AG09309 (cell line): ENCODE measurements at regions not wholly inside any gene's neighbourhood (a gene's known extent, or its start where the extent isn't known, plus 50 kb on each side); places are given as distances from the start of the nearest gene placed in this dataset.
"Not testable (repeated sequence)": the region's sequence is repeated elsewhere in the genome, so short reads cannot be mapped to it uniquely, and the experiment has no call there.

Experiments
- DNase-seq: peaks from one replicate; pipeline ENCODE4 v3.0.0-alpha.2; 2010; ENCODE audit warnings: low read depth
- H3K4me3 ChIP-seq: 2 replicates; pipeline ENCODE4 v1.5.1; 2011; ENCODE audit warnings: mild to moderate bottlenecking, low read depth, low read length, moderate library complexity; ENCODE audit not compliant: control insufficient read depth
- TF ChIP-seq, protein P1 (sequence below): IDR thresholded peaks from 2 replicates; pipeline ENCODE4 v1.5.1; 2011; ENCODE audit warnings: mild to moderate bottlenecking, low read depth, low read length, inconsistent platforms; ENCODE audit not compliant: insufficient read depth, control insufficient read depth; ENCODE audit errors: missing control alignments

DNA sequence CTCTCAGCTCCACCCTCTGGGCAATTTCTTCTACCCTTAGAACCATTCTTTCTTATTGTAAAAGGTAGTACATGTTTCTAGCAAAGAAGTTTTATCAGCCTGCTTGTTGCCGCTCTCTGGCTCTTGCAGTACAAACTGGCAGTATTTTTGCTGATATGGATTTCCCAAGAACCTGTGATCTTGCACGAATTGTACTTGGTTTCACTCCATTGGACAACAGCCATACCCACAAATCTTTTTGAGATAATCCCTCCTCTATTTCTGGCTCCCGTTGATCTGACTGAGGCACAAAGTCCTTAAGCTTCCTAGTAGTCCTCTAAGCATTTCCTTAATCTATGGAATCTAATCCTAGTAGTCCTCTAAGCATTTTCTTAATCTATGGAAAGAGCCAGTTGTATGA, 487.0 kb upstream of the PTCHD4 start:
- no peak for DNase-seq
- TF ChIP-seq, protein P1, sequence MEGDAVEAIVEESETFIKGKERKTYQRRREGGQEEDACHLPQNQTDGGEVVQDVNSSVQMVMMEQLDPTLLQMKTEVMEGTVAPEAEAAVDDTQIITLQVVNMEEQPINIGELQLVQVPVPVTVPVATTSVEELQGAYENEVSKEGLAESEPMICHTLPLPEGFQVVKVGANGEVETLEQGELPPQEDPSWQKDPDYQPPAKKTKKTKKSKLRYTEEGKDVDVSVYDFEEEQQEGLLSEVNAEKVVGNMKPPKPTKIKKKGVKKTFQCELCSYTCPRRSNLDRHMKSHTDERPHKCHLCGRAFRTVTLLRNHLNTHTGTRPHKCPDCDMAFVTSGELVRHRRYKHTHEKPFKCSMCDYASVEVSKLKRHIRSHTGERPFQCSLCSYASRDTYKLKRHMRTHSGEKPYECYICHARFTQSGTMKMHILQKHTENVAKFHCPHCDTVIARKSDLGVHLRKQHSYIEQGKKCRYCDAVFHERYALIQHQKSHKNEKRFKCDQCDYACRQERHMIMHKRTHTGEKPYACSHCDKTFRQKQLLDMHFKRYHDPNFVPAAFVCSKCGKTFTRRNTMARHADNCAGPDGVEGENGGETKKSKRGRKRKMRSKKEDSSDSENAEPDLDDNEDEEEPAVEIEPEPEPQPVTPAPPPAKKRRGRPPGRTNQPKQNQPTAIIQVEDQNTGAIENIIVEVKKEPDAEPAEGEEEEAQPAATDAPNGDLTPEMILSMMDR: no peak

DNA sequence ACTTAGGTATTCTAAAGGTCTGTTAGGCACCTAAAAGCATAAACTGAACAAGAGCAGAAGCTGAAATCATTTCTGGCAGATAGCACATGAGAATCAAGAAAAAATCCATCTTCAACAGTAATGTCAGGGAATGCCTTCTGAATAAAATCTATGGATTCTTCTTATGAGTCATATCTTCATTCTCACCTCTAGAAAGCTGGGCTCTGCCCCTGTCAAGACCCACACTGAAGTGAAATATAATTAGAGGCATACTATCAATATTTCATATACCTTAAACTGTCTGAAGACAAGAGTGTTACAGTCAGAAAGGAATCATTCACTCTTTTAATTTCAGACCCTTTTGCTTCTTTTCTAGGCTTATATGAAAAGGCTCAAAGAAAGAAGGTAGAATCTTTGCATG, 485.8 kb upstream of the PTCHD4 start:
- H3K4me3 ChIP-seq: no peak overlapping the region
- no peak for DNase-seq
- TF ChIP-seq, protein P1: no peak

More for the DNA sequence above, 487.0 kb upstream of the PTCHD4 start:
- no peak overlapping the region for H3K4me3 ChIP-seq

DNA sequence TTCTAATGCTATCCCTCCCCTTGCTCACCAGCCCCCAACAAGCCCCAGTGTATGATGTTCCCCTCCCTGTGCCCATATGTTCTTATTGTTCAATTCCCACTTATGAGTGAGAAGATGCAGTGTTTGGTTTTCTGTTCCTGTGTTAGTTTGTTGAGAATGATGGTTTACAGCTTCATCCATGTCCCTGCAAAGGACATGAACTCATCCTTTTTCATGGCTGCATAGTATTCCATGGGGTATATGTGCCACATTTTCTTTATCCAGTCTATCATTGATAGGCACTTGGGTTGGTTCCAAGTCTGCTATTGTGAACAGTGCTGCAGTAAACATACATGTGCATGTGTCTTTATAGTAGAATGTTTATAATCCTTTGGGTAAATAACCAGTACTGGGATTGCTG, 480.2 kb upstream of the PTCHD4 start:
- not testable (repeated sequence) for DNase-seq, H3K4me3 ChIP-seq

DNA sequence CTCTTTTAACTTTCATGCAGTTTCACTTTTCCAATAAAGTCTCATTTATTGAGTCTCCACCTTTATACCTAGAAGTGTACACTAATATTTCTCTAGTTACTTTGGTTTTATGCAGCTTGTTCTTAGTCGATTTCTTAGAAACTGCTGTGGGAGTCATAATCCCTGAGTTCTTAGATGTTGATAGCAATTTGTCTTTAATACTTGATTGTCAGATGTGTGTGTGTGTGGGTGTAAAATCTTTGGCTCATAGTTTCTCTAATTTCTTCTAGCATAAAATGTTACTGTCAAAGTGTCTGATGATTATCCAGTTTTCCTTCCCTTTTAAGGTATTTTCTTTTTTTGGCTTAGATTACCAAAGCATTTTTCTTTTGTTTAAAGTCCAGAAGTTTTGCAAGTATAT, 473.8 kb upstream of the PTCHD4 start:
- TF ChIP-seq, protein P1: no peak

DNA sequence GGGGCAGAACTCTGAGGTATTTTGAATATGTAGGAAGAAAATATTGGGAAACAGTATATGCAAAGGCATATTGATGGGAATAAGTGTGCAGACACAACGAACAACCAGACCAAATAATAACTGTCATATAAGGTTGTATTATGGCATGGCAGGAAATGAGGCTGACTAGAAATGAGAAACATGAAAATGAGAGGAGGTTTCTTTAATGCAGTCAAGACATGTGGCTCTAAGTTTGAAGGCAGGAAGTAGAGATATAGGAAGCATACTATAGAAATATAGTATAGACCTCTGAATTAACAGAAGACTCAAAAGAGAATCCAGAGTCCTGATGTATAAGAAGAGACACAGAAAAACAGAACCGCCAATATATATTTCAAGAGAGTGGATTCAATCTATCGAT, 459.7 kb upstream of the PTCHD4 start:
- H3K4me3 ChIP-seq: no peak overlapping the region
- DNase-seq: no peak
- TF ChIP-seq, protein P1: no peak

More for the DNA sequence above, 473.8 kb upstream of the PTCHD4 start:
- H3K4me3 ChIP-seq: no peak overlapping the region
- no peak for DNase-seq

DNA sequence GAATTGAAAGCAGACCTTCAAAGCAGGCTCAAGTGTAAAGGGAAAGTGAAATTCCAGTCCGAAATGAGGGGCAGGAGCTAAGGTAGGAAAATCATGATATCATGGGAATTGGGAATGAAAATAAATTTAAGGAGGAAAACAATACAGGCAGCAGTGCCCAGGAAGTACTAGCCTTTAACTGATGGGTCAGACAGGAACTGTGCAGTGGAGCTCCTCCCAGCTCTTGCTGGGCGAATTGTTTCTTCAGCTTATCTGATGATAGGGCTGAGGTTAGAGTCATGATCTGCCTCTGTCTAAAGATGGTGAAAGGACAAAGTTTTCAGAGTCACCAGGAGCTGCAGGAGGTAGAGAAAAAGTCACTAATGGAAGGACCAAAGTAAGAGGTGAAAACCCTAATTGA, 457.9 kb upstream of the PTCHD4 start:
- no peak for DNase-seq
- TF ChIP-seq, protein P1: no peak
- H3K4me3 ChIP-seq: no peak overlapping the region

DNA sequence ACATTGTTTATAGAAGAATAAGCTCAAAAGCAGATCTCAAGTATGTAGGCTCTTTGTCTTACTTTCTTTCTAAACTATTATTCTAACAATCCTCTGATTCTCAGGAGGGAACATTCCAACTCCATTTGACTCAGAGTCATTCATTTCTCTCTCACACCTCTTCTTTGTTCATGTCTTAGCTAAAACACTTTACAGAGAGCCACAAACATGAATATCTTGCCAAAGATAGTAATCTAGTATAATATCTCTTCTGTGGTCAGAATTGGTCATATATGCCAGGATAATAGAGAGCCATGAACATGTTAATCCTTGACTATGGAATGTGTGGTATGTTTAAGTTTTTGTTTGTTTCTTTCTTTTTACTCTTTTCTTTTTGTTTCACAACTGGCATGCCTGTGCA, 456.0 kb upstream of the PTCHD4 start:
- TF ChIP-seq, protein P1: no peak
- DNase-seq: no peak

More for the DNA sequence above, 456.0 kb upstream of the PTCHD4 start:
- no peak overlapping the region for H3K4me3 ChIP-seq
